ENCODE measurements at regions not wholly inside any gene's neighbourhood (a gene's known extent, or its start where the extent isn't known, plus 50 kb on each side); places are given as distances from the start of the nearest gene placed in this dataset.
A peak's percentile ranks its signal among the peaks of the same experiment; 100 is the strongest.

- no peak overlapping the region for H3K4me3 ChIP-seq
- no peaks in the 10 kb centered on the region for H3K27me3 ChIP-seq
- H3K27ac ChIP-seq: no peak overlapping the region
- no peaks in the 10 kb centered on the region for H3K4me1 ChIP-seq
- no peaks in the 10 kb centered on the region for H3K36me3 ChIP-seq
- no peak for TF ChIP-seq CTCF (IDR thresholded peaks at IDR 0.05)
- DNase-seq (ENCODE audit: low spot score): no peak
- H3K9me3 ChIP-seq: no peaks in the 10 kb centered on the region
Observed at GRCh38 chr4:112978691-112979472, 70.6 kb upstream of the ANK2 start.

GRCh38 chr4:112979881-112980421 is 69.5 kb upstream of the ANK2 start:
- Histone ChIP-seq H3K27me3 (no peaks in the 10 kb centered on the region), H3K27ac (no peak overlapping the region), H3K4me1 (no peaks in the 10 kb centered on the region), H3K9me3 (no peaks in the 10 kb centered on the region), H3K36me3 (no peaks in the 10 kb centered on the region), H3K4me3 (no peak overlapping the region)
- DNase-seq (ENCODE audit: low spot score): no peak
- no peak for TF ChIP-seq CTCF (IDR thresholded peaks at IDR 0.05)

GRCh38 chr4:112982680-112983079 is 66.8 kb upstream of the ANK2 start:
- no peaks in the 10 kb centered on the region for H3K36me3 ChIP-seq
- H3K4me1 ChIP-seq: no peaks in the 10 kb centered on the region
- H3K27me3 ChIP-seq: no peaks in the 10 kb centered on the region
- no peak overlapping the region for H3K27ac ChIP-seq
- H3K9me3 ChIP-seq: no peaks in the 10 kb centered on the region
- DNase-seq (ENCODE audit: low spot score): no peak
- no peak overlapping the region for H3K4me3 ChIP-seq
- TF ChIP-seq CTCF (IDR thresholded peaks at IDR 0.05): peak in 1 of 2 donors; percentile 27

GRCh38 chr4:112994732-112995464 is 54.6 kb upstream of the ANK2 start:
- no peaks in the 10 kb centered on the region for H3K9me3 ChIP-seq
- H3K4me3 ChIP-seq: no peak overlapping the region
- H3K27ac ChIP-seq: no peak overlapping the region
- H3K36me3 ChIP-seq: no peaks in the 10 kb centered on the region
- DNase-seq (ENCODE audit: low spot score): no peak
- H3K4me1 ChIP-seq: no peaks in the 10 kb centered on the region
- no peak for TF ChIP-seq CTCF (IDR thresholded peaks at IDR 0.05)
- no peaks in the 10 kb centered on the region for H3K27me3 ChIP-seq
